ENCODE measurements at regions not wholly inside any gene's neighbourhood (a gene's known extent, or its start where the extent isn't known, plus 50 kb on each side); places are given as distances from the start of the nearest gene placed in this dataset.

DNA sequence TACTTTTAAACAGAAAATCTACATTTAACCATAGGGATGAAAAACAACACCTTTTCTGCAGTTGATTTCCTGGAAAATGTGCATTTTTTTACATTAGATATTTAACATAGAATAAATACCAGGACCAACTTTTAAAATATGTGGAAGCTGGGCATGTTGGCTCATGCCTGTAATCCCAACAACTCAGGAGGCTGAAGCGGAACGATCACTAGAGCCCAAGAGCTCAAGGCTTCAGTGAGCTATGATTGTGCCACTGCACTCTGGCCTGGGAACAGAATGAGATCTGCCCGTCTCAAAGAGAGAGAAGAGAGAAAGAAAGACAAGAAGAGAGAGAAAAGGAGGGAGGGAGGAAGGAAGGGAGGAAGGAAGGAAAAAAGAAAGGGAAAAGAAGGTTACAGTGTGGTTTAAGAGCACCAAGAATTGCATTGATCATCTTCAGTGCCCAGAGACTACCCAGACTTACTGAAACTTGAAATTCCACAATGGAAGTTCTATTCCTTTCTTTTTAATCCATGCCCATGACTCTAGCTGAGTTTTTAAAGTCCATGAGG is 189.4 kb upstream of the ARID1B start:
- TF ChIP-seq EZH2phosphoT487 (IDR thresholded peaks at IDR 0.05; ENCODE audit: borderline replicate concordance) = no peak
- TF ChIP-seq, protein P1, sequence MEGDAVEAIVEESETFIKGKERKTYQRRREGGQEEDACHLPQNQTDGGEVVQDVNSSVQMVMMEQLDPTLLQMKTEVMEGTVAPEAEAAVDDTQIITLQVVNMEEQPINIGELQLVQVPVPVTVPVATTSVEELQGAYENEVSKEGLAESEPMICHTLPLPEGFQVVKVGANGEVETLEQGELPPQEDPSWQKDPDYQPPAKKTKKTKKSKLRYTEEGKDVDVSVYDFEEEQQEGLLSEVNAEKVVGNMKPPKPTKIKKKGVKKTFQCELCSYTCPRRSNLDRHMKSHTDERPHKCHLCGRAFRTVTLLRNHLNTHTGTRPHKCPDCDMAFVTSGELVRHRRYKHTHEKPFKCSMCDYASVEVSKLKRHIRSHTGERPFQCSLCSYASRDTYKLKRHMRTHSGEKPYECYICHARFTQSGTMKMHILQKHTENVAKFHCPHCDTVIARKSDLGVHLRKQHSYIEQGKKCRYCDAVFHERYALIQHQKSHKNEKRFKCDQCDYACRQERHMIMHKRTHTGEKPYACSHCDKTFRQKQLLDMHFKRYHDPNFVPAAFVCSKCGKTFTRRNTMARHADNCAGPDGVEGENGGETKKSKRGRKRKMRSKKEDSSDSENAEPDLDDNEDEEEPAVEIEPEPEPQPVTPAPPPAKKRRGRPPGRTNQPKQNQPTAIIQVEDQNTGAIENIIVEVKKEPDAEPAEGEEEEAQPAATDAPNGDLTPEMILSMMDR (IDR thresholded peaks at IDR 0.05 in 2 of 3, conservative IDR thresholded peaks at IDR 0.05 in 1 of 3; ENCODE audit: borderline replicate concordance in 1 of 3, insufficient read depth in 1 of 3, low read depth in 2 of 3, low read length in 2 of 3) = no peak
- no peak for TF ChIP-seq FOSL1 (IDR thresholded peaks at IDR 0.05; ENCODE audit: low read depth)
- TF ChIP-seq MAX (IDR thresholded peaks at IDR 0.05) = no peak
- no peak for TF ChIP-seq POLR2AphosphoS5 (IDR thresholded peaks at IDR 0.05; ENCODE audit: low read depth, low read length)
- no peak for TF ChIP-seq POLR2A (IDR thresholded peaks at IDR 0.05; ENCODE audit: borderline replicate concordance, extremely low read depth, insufficient read depth, insufficient read length)
- TF ChIP-seq ZNF274 (IDR thresholded peaks at IDR 0.05; ENCODE audit: low read depth, low read length) = no peak
- TF ChIP-seq, protein P2, sequence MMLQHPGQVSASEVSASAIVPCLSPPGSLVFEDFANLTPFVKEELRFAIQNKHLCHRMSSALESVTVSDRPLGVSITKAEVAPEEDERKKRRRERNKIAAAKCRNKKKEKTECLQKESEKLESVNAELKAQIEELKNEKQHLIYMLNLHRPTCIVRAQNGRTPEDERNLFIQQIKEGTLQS (IDR thresholded peaks at IDR 0.05) = no peak
- no peak for TF ChIP-seq SP1 (IDR thresholded peaks at IDR 0.05; ENCODE audit: low read depth)
